HEK293T (cell line): ENCODE measurements at regions not wholly inside any gene's neighbourhood (a gene's known extent, or its start where the extent isn't known, plus 50 kb on each side); places are given as distances from the start of the nearest gene placed in this dataset.

ENCODE experiments used
- BHLHE40 ChIP-seq: fragments of 450-650 bp; IDR thresholded peaks from 2 replicates; pipeline ENCODE4 v1.6.1; 2016; ENCODE audit warnings: mild to moderate bottlenecking, moderate library complexity, borderline replicate concordance
- CTBP1 ChIP-seq: fragments of 450-650 bp; IDR thresholded peaks from 2 replicates; pipeline ENCODE4 v1.6.1; 2016; ENCODE audit warnings: borderline replicate concordance
- ELF4 ChIP-seq: fragments of 450-650 bp; IDR thresholded peaks from 2 replicates; pipeline ENCODE4 v1.6.1; 2017; ENCODE audit warnings: antibody characterized with exemption
- FOXA1 ChIP-seq: fragments of 450-650 bp; IDR thresholded peaks from 2 replicates; pipeline ENCODE4 v1.6.1; 2016; ENCODE audit warnings: mild to moderate bottlenecking
- FOXK2 ChIP-seq: fragments of 450-650 bp; IDR thresholded peaks from 2 replicates; pipeline ENCODE4 v1.6.1; 2016; ENCODE audit warnings: mild to moderate bottlenecking
- FOXM1 ChIP-seq: fragments of 450-650 bp; IDR thresholded peaks from 2 replicates; pipeline ENCODE4 v1.6.1; 2017; ENCODE audit warnings: mild to moderate bottlenecking, borderline replicate concordance
- HDGF ChIP-seq: fragments of 450-650 bp; IDR thresholded peaks from 2 replicates; pipeline ENCODE4 v1.6.1; 2017; ENCODE audit warnings: antibody characterized with exemption, borderline replicate concordance
- L3MBTL2 ChIP-seq: fragments of 450-650 bp; conservative IDR thresholded peaks from 2 replicates; pipeline ENCODE4 v1.6.1; 2016; ENCODE audit warnings: mild to moderate bottlenecking
- NFRKB ChIP-seq: fragments of 450-650 bp; IDR thresholded peaks from 2 replicates; pipeline ENCODE4 v1.6.1; 2016; ENCODE audit warnings: mild to moderate bottlenecking, moderate library complexity
- SP1 ChIP-seq: fragments of 450-650 bp; IDR thresholded peaks from 2 replicates; pipeline ENCODE4 v1.6.1; 2017
- SUZ12 ChIP-seq: fragments of 450-650 bp; IDR thresholded peaks from 2 replicates; pipeline ENCODE4 v1.6.1; 2016; ENCODE audit warnings: mild to moderate bottlenecking
- TARDBP ChIP-seq: fragments of 450-650 bp; IDR thresholded peaks from 2 replicates; pipeline ENCODE4 v1.6.1; 2016
- ZNF384 ChIP-seq: fragments of 450-650 bp; IDR thresholded peaks from 2 replicates; pipeline ENCODE4 v1.6.1; 2016

- TF ChIP-seq BHLHE40 (no peak), SP1 (no peak), FOXM1 (no peak), ELF4 (no peak), FOXA1 (no peak), SUZ12 (no peak), TARDBP (no peak), ZNF384 (no peak), HDGF (no peak), L3MBTL2 (no peak), FOXK2 (no peak), NFRKB (no peak), CTBP1 (no peak)
Measured at GRCh38 chr19:31955884-31956283, 389.5 kb upstream of the ZNF507 start.
